ENCODE measurements at regions not wholly inside any gene's neighbourhood (a gene's known extent, or its start where the extent isn't known, plus 50 kb on each side); places are given as distances from the start of the nearest gene placed in this dataset.

DNA sequence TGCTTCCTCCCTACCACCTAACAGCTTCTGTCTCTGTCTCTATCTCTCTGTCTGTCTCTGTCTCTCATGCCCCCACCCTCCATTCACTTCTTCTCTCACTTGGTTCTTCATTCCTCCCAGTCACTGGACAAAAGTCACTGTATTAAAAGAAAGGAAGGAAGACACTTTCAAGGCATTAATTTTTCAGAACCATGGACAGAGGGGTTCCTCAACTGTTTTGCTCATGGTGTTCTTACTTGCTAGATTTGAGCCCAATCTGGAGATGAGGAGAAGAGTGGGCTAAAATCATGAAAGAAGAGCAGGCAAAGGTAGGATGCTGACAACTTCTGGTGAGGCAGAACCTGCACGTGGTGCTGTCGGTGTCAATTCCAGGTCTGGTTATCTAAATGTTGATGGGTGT, 116.7 kb upstream of the LARGE1 start:
- TF ChIP-seq POLR2A (IDR thresholded peaks at IDR 0.05), result no peak
- TF ChIP-seq, protein P1, sequence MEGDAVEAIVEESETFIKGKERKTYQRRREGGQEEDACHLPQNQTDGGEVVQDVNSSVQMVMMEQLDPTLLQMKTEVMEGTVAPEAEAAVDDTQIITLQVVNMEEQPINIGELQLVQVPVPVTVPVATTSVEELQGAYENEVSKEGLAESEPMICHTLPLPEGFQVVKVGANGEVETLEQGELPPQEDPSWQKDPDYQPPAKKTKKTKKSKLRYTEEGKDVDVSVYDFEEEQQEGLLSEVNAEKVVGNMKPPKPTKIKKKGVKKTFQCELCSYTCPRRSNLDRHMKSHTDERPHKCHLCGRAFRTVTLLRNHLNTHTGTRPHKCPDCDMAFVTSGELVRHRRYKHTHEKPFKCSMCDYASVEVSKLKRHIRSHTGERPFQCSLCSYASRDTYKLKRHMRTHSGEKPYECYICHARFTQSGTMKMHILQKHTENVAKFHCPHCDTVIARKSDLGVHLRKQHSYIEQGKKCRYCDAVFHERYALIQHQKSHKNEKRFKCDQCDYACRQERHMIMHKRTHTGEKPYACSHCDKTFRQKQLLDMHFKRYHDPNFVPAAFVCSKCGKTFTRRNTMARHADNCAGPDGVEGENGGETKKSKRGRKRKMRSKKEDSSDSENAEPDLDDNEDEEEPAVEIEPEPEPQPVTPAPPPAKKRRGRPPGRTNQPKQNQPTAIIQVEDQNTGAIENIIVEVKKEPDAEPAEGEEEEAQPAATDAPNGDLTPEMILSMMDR (IDR thresholded peaks at IDR 0.05), result no peak

Data from thyroid gland (tissue), 4 donors.